A549 (cell line): ENCODE measurements at regions not wholly inside any gene's neighbourhood (a gene's known extent, or its start where the extent isn't known, plus 50 kb on each side); places are given as distances from the start of the nearest gene placed in this dataset.

ENCODE experiments used
- ATAC-seq, 2 experiments: fragments of 200-7000 bp in 1 of 2; fragments of >200 bp in 1 of 2; cut with Nextera tagmentation in 1 of 2; cut with Tn5 transposase in 1 of 2; 3 replicates each; pipeline versions ENCODE4 v1.8.0 to v1.9.1; 2018 to 2020; ENCODE audit warnings: mild to moderate bottlenecking in 1 of 2, moderate library complexity in 1 of 2
- CTCF ChIA-PET: fragments of 300-600 bp; sonication (Branson Sonifier 250); formaldehyde crosslinking; extraction: SDS; loops from one replicate; lab custom pipeline; 2021; ENCODE audit warnings: antibody characterized with exemption, inconsistent platforms; lab: Yijun Ruan, JAX
- POLR2A ChIA-PET: fragments of 350-600 bp; formaldehyde crosslinking; extraction: SDS; loops from one replicate; lab custom pipeline; 2021; ENCODE audit warnings: antibody characterized with exemption, inconsistent platforms; lab: Yijun Ruan, JAX
- DNase-seq, 2 experiments: peaks; one replicate each; pipeline versions ENCODE4 v3.0.0 to v3.0.0-alpha.2; 2011 to 2016; ENCODE audit warnings: low read depth in 1 of 2, low spot score in 1 of 2
- FAIRE-seq: peaks from 2 replicates; lab custom pipeline; 2011; peaks lifted over from hg19 to GRCh38; lab: Jason Lieb, UNC
- H3K27ac ChIP-seq, 2 experiments: fragments of >200 bp; sonication (Bioruptor Twin); formaldehyde crosslinking; 3 replicates each; pipeline ENCODE4 v1.5.1; 2016 to 2017
- H3K4me1 ChIP-seq: fragments of >200 bp; sonication (Bioruptor Twin); formaldehyde crosslinking; 3 replicates; pipeline ENCODE4 v1.6.1; 2016
- H3K4me2 ChIP-seq: fragments of >200 bp; sonication (Bioruptor Twin); formaldehyde crosslinking; 3 replicates; pipeline ENCODE4 v1.6.1; 2016
- H3K4me3 ChIP-seq: fragments of >200 bp; sonication (Bioruptor Twin); formaldehyde crosslinking; 3 replicates; pipeline ENCODE4 v1.5.1; 2016
- H3K9me3 ChIP-seq: fragments of >200 bp; sonication (Bioruptor Twin); formaldehyde crosslinking; 3 replicates; pipeline ENCODE4 v1.6.1; 2016
- ATOH8 ChIP-seq: fragments of 250-450 bp; sonication (Bioruptor Pico); IDR thresholded peaks from 2 replicates; pipeline ENCODE4 v1.5.0; 2020; ENCODE audit warnings: low read depth, mild to moderate bottlenecking, moderate library complexity
- BCL3 ChIP-seq: fragments of >200 bp; sonication (Bioruptor Twin); formaldehyde crosslinking; IDR thresholded peaks from 3 replicates; pipeline ENCODE4 v1.6.1; 2016
- BHLHE40 ChIP-seq: IDR thresholded peaks from 2 replicates; pipeline ENCODE4 v1.6.1; 2012; ENCODE audit warnings: low read depth, low read length, inconsistent platforms
- CEBPB ChIP-seq, 2 experiments: fragments of >200 bp in 1 of 2; sonication (Bioruptor Twin) in 1 of 2; formaldehyde crosslinking in 1 of 2; IDR thresholded peaks; 2 replicates each; pipeline ENCODE4 v1.6.1; 2012 to 2016
- CTCF ChIP-seq: fragments of >200 bp; sonication (Bioruptor Twin); formaldehyde crosslinking; IDR thresholded peaks from 3 replicates; pipeline ENCODE4 v1.5.1; 2016
- GATA3 ChIP-seq: IDR thresholded peaks from 2 replicates; pipeline ENCODE4 v1.6.1; 2012; ENCODE audit warnings: borderline replicate concordance
- HES2 ChIP-seq: fragments of >200 bp; sonication (Bioruptor Twin); formaldehyde crosslinking; IDR thresholded peaks from 2 replicates; pipeline ENCODE4 v1.6.1; 2016
- HMGXB4 ChIP-seq: fragments of 250-450 bp; sonication (Bioruptor Pico); IDR thresholded peaks from 2 replicates; pipeline ENCODE4 v1.5.0; 2021; ENCODE audit warnings: mild to moderate bottlenecking, moderate library complexity, borderline replicate concordance
- HOXB13 ChIP-seq: fragments of 250-450 bp; sonication (Bioruptor Pico); IDR thresholded peaks from 2 replicates; pipeline ENCODE4 v1.5.0; 2020; ENCODE audit warnings: low read depth, mild to moderate bottlenecking, moderate library complexity
- NR3C1 ChIP-seq: fragments of >200 bp; sonication (Bioruptor Twin); formaldehyde crosslinking; IDR thresholded peaks from 3 replicates; pipeline ENCODE4 v1.6.1; 2017
- PBX3 ChIP-seq: IDR thresholded peaks from 2 replicates; pipeline ENCODE4 v1.6.1; 2012
- RAD21 ChIP-seq, 2 experiments: fragments of >200 bp in 1 of 2; sonication (Bioruptor Twin) in 1 of 2; formaldehyde crosslinking in 1 of 2; IDR thresholded peaks in 1 of 2; conservative IDR thresholded peaks in 1 of 2; 2 replicates in 1 of 2; 3 replicates in 1 of 2; pipeline ENCODE4 v1.6.1; 2012 to 2018; ENCODE audit warnings: inconsistent platforms in 1 of 2
- REST ChIP-seq: fragments of 200-600 bp; sonication (generic); IDR thresholded peaks from 2 replicates; pipeline ENCODE4 v1.6.1; 2016; ENCODE audit warnings: antibody characterized with exemption, mild to moderate bottlenecking, moderate library complexity
- RNF2 ChIP-seq: fragments of 200-600 bp; sonication (generic); IDR thresholded peaks from 2 replicates; pipeline ENCODE4 v1.6.1; 2016; ENCODE audit warnings: low read depth, mild to moderate bottlenecking, antibody characterized with exemption, moderate library complexity, borderline replicate concordance
- SMC3 ChIP-seq: fragments of >200 bp; sonication (Bioruptor Twin); formaldehyde crosslinking; IDR thresholded peaks from 3 replicates; pipeline ENCODE4 v1.6.1; 2018; ENCODE audit warnings: inconsistent platforms
- ZFP36 ChIP-seq: fragments of 450-650 bp; IDR thresholded peaks from 2 replicates; pipeline ENCODE4 v1.6.1; 2014; ENCODE audit warnings: borderline replicate concordance; ENCODE audit not compliant: partially characterized antibody

GRCh38 chr7:112905950-112906349, 115.8 kb upstream of the TMEM168 start (continued):
- TF ChIP-seq HMGXB4 (CRISPR knock-in tag), result no peak

- CTCF ChIA-PET, result no interaction called here
- TF ChIP-seq NR3C1, result no peak
- TF ChIP-seq ATOH8 (CRISPR knock-in tag), result no peak
- no peak for TF ChIP-seq ZFP36
- TF ChIP-seq CEBPB (IDR thresholded peaks at IDR 0.05), result no peak
- TF ChIP-seq BHLHE40, result no peak
- TF ChIP-seq GATA3, result no peak
- TF ChIP-seq BCL3, result no peak
- TF ChIP-seq HOXB13 (CRISPR knock-in tag), result no peak
- TF ChIP-seq RNF2, result no peak
- TF ChIP-seq REST, result no peak
- TF ChIP-seq HES2, result no peak
- TF ChIP-seq, all 56 proteins: peak for 0
- Histone ChIP-seq H3K27ac (no peak overlapping the region), H3K4me2 (no peak overlapping the region), H3K4me3 (no peak overlapping the region), H3K4me1 (no peaks in the 10 kb centered on the region), H3K9me3 (0 out of 3 replicates have a peak, but pooled peaks cover 3% of the 10 kb centered on the region)
- FAIRE-seq (no peak), ATAC-seq (no peak), DNase-seq (no peak)
- POLR2A ChIA-PET, result no interaction called here
Measured at GRCh38 chr7:112905413-112905812, 115.2 kb upstream of the TMEM168 start.

GRCh38 chr7:112898432-112899290, 108.5 kb upstream of the TMEM168 start:
- peak in 1 of 2 experiments; percentile 24; a peak in 1 of 4 replicates for TF ChIP-seq CEBPB (IDR thresholded peaks at IDR 0.05)
- TF ChIP-seq RAD21 (conservative IDR thresholded peaks at IDR 0.05 in 1 of 2, IDR thresholded peaks at IDR 0.05 in 1 of 2), result peak; percentile 83 to 92
- no peak for TF ChIP-seq PBX3
- peak; percentile 71 for TF ChIP-seq SMC3
- peak; percentile 88 for TF ChIP-seq CTCF
- H3K4me2 ChIP-seq, result no peak overlapping the region
- no peaks in the 10 kb centered on the region for H3K9me3 ChIP-seq
- peak; percentile 28 to 70 for DNase-seq
- H3K4me1 ChIP-seq, result 0 out of 3 replicates have a peak, but pooled peaks cover 2% of the 10 kb centered on the region
- H3K27ac ChIP-seq, result no peak overlapping the region
- CTCF ChIA-PET, result interaction anchor here (0.6 to 3.1 kb wide), 13 partner anchors 9 to 1156 kb away, joined by 3 to 24 read pairs (median 3); partner anchors contain the start of gene LSMEM1
- FAIRE-seq, result peak; percentile 76
- POLR2A ChIA-PET, result no interaction called here
- H3K4me3 ChIP-seq, result no peak overlapping the region
- peak; percentile 95 to 98; a peak in 5 of 6 replicates for ATAC-seq
